GM23248 (cell line): ENCODE measurements at regions not wholly inside any gene's neighbourhood (a gene's known extent, or its start where the extent isn't known, plus 50 kb on each side); places are given as distances from the start of the nearest gene placed in this dataset.

Experiments
- DNase-seq: peaks from one replicate; pipeline ENCODE4 v3.0.0-alpha.2; 2015
- H2AFZ ChIP-seq: fragments of 200-600 bp; sonication (generic); 2 replicates; pipeline ENCODE4 v1.6.1; 2016; ENCODE audit warnings: antibody characterized with exemption
- H3F3A ChIP-seq: fragments of 200-600 bp; sonication (generic); 2 replicates; pipeline ENCODE4 v1.6.1; 2016; ENCODE audit warnings: mild to moderate bottlenecking, antibody characterized with exemption, mixed run types; ENCODE audit not compliant: insufficient read depth
- H3K27ac ChIP-seq: fragments of 200-600 bp; sonication (generic); 2 replicates; pipeline ENCODE4 v1.5.1; 2016; ENCODE audit warnings: mild to moderate bottlenecking
- H3K27me3 ChIP-seq: fragments of 200-600 bp; sonication (generic); replicated peaks from 2 replicates; pipeline ENCODE4 v1.6.1; 2016; ENCODE audit warnings: mild to moderate bottlenecking; ENCODE audit not compliant: insufficient read depth
- H3K36me3 ChIP-seq: fragments of 200-600 bp; sonication (generic); 2 replicates; pipeline ENCODE4 v1.6.1; 2016; ENCODE audit warnings: low read depth, mild to moderate bottlenecking
- H3K4me1 ChIP-seq: fragments of 200-600 bp; sonication (generic); 2 replicates; pipeline ENCODE4 v1.6.1; 2016; ENCODE audit warnings: mild to moderate bottlenecking; ENCODE audit not compliant: insufficient read depth
- H3K4me2 ChIP-seq: fragments of 200-600 bp; sonication (generic); one replicate; pipeline ENCODE4 v1.6.1; 2016; ENCODE audit warnings: mild to moderate bottlenecking; ENCODE audit not compliant: unreplicated experiment
- H3K4me3 ChIP-seq: fragments of 200-600 bp; sonication (generic); 2 replicates; pipeline ENCODE4 v1.5.1; 2016; ENCODE audit warnings: mild to moderate bottlenecking
- H3K79me2 ChIP-seq: fragments of 200-600 bp; sonication (generic); 2 replicates; pipeline ENCODE4 v1.6.1; 2016; ENCODE audit warnings: mild to moderate bottlenecking; ENCODE audit not compliant: insufficient read depth
- H3K9ac ChIP-seq: fragments of 200-600 bp; sonication (generic); 2 replicates; pipeline ENCODE4 v1.6.1; 2016; ENCODE audit warnings: mild to moderate bottlenecking
- H3K9me2 ChIP-seq: fragments of 200-600 bp; sonication (generic); 2 replicates; pipeline ENCODE4 v1.6.1; 2016; ENCODE audit warnings: mixed run types, mild to moderate bottlenecking, moderate library complexity; ENCODE audit not compliant: insufficient read depth
- H3K9me3 ChIP-seq: fragments of 200-600 bp; sonication (generic); one replicate; pipeline ENCODE4 v1.6.1; 2017; ENCODE audit warnings: low read depth
- H4K20me1 ChIP-seq: fragments of 200-600 bp; sonication (generic); 2 replicates; pipeline ENCODE4 v1.6.0; 2016; ENCODE audit not compliant: insufficient read depth
- EZH2 ChIP-seq: fragments of 200-600 bp; sonication (generic); IDR thresholded peaks from 2 replicates; pipeline ENCODE4 v1.6.1; 2018; ENCODE audit warnings: antibody characterized with exemption, mild to moderate bottlenecking; ENCODE audit not compliant: insufficient read depth, poor library complexity, severe bottlenecking
- EZH2phosphoT487 ChIP-seq: fragments of 200-600 bp; sonication (generic); IDR thresholded peaks from 2 replicates; pipeline ENCODE4 v1.6.1; 2018; ENCODE audit warnings: antibody characterized with exemption, moderate library complexity, mild to moderate bottlenecking, low read depth; ENCODE audit not compliant: insufficient read depth
- WGBS, 2 experiments: methylation state at CpG; one replicate each; pipeline ENCODE4 v1.1.6; 2015 to 2017; ENCODE audit warnings: low lambda C conversion rate in 2 of 2, low coverage in 1 of 2; ENCODE audit errors: missing lambda C conversion rate in 2 of 2; 5-methylcytosine and 5-hydroxymethylcytosine counted together
- in situ Hi-C: fragments of 300-500 bp; cut with MboI; formaldehyde crosslinking; loops from 2 replicates; pipeline ENCODE4 v1.15.0; 2020

GRCh38 chr1:191608367-191608766, 549.9 kb upstream of the RGS18 start:
- Histone ChIP-seq H3K4me3 (no peak overlapping the region), H3K27ac (no peak overlapping the region), H3K27me3 (no peaks in the 10 kb centered on the region), H3K4me1 (no peaks in the 10 kb centered on the region), H3F3A (no peaks in the 10 kb centered on the region), H3K9me2 (no peaks in the 10 kb centered on the region), H4K20me1 (no peaks in the 10 kb centered on the region), H3K9ac (no peak overlapping the region), H3K4me2 (no peak overlapping the region), H3K79me2 (no peaks in the 10 kb centered on the region), H3K36me3 (no peaks in the 10 kb centered on the region), H2AFZ (no peak overlapping the region), H3K9me3 (no peaks in the 10 kb centered on the region)
- DNase-seq: no peak
- no peak for TF ChIP-seq EZH2phosphoT487
- no peak for TF ChIP-seq EZH2
- 14 to 21% methylated on average over 4 of the region's 4 CpGs for WGBS, 2 experiments
- in situ Hi-C loops: no loop called here

GRCh38 chr1:191609305-191609704, 549.0 kb upstream of the RGS18 start:
- H3K9me3 ChIP-seq: no peaks in the 10 kb centered on the region
- in situ Hi-C loops: no loop called here
- H3K79me2 ChIP-seq: no peaks in the 10 kb centered on the region
- H3K4me2 ChIP-seq: no peak overlapping the region
- H4K20me1 ChIP-seq: no peaks in the 10 kb centered on the region
- no peaks in the 10 kb centered on the region for H3F3A ChIP-seq
- no peaks in the 10 kb centered on the region for H3K27me3 ChIP-seq
- TF ChIP-seq EZH2phosphoT487: no peak
- TF ChIP-seq EZH2: no peak
- H3K9me2 ChIP-seq: no peaks in the 10 kb centered on the region
- H3K9ac ChIP-seq: no peak overlapping the region
- H2AFZ ChIP-seq: no peak overlapping the region
- no peaks in the 10 kb centered on the region for H3K36me3 ChIP-seq
- no peaks in the 10 kb centered on the region for H3K4me1 ChIP-seq
- no peak for DNase-seq
- H3K4me3 ChIP-seq: no peak overlapping the region
- H3K27ac ChIP-seq: no peak overlapping the region

- in situ Hi-C loops: no loop called here
- no peak overlapping the region for H3K9ac ChIP-seq
Observed at GRCh38 chr1:191615101-191615821, 543.0 kb upstream of the RGS18 start.

GRCh38 chr1:191618181-191618580, 540.1 kb upstream of the RGS18 start:
- no peaks in the 10 kb centered on the region for H3K4me1 ChIP-seq
- H3K9me3 ChIP-seq: no peaks in the 10 kb centered on the region
- H3F3A ChIP-seq: no peaks in the 10 kb centered on the region
- H3K27ac ChIP-seq: no peak overlapping the region
- 3 to 10% methylated on average over 2 of the region's 2 CpGs for WGBS, 2 experiments
- in situ Hi-C loops: no loop called here
- no peak overlapping the region for H2AFZ ChIP-seq
- no peaks in the 10 kb centered on the region for H4K20me1 ChIP-seq
- no peak overlapping the region for H3K9ac ChIP-seq
- no peak for DNase-seq
- TF ChIP-seq EZH2phosphoT487 (no peak), EZH2 (no peak)
- no peaks in the 10 kb centered on the region for H3K9me2 ChIP-seq
- H3K79me2 ChIP-seq: no peaks in the 10 kb centered on the region
- H3K4me3 ChIP-seq: no peak overlapping the region
- H3K4me2 ChIP-seq: no peak overlapping the region
- H3K36me3 ChIP-seq: no peaks in the 10 kb centered on the region
- no peaks in the 10 kb centered on the region for H3K27me3 ChIP-seq

More at GRCh38 chr1:191615101-191615821, 543.0 kb upstream of the RGS18 start:
- no peak for TF ChIP-seq EZH2
- TF ChIP-seq EZH2phosphoT487: no peak
- Histone ChIP-seq H3K79me2 (no peaks in the 10 kb centered on the region), H3K4me3 (no peak overlapping the region), H3K27me3 (no peaks in the 10 kb centered on the region), H3F3A (no peaks in the 10 kb centered on the region), H3K9me3 (no peaks in the 10 kb centered on the region), H3K27ac (no peak overlapping the region), H3K4me1 (no peaks in the 10 kb centered on the region), H2AFZ (no peak overlapping the region), H4K20me1 (no peaks in the 10 kb centered on the region), H3K4me2 (no peak overlapping the region), H3K9me2 (no peaks in the 10 kb centered on the region), H3K36me3 (no peaks in the 10 kb centered on the region)
- WGBS, 2 experiments: 11 to 22% methylated on average over 4 of the region's 4 CpGs
- DNase-seq: no peak

GRCh38 chr1:191620883-191621282, 537.4 kb upstream of the RGS18 start:
- TF ChIP-seq EZH2phosphoT487 (no peak), EZH2 (no peak)
- Histone ChIP-seq H3K9ac (no peak overlapping the region), H3K4me3 (no peak overlapping the region), H3K27me3 (no peaks in the 10 kb centered on the region), H3K36me3 (no peaks in the 10 kb centered on the region), H4K20me1 (no peaks in the 10 kb centered on the region), H3K27ac (no peak overlapping the region), H3K9me3 (no peaks in the 10 kb centered on the region), H3K9me2 (no peaks in the 10 kb centered on the region), H3K4me2 (no peak overlapping the region), H3K4me1 (no peaks in the 10 kb centered on the region), H3K79me2 (no peaks in the 10 kb centered on the region), H3F3A (no peaks in the 10 kb centered on the region), H2AFZ (no peak overlapping the region)
- no peak for DNase-seq
- in situ Hi-C loops: no loop called here
